ENCODE measurements at regions not wholly inside any gene's neighbourhood (a gene's known extent, or its start where the extent isn't known, plus 50 kb on each side); places are given as distances from the start of the nearest gene placed in this dataset.

- DNase-seq = no peak
These were observed 1561.5 kb downstream of the MRPL39 start for GRCh38 chr21:24045775-24046215.

- DNase-seq = no peak
These were observed 1561.9 kb downstream of the MRPL39 start for GRCh38 chr21:24045373-24045772.

GRCh38 chr21:24042687-24043086 is 1564.6 kb downstream of the MRPL39 start:
- DNase-seq = no peak

- DNase-seq = no peak
These were observed 1574.5 kb downstream of the MRPL39 start for GRCh38 chr21:24032709-24033232.

GRCh38 chr21:24027396-24027795 is 1579.9 kb downstream of the MRPL39 start:
- no peak for DNase-seq

GRCh38 chr21:24025101-24025500 is 1582.2 kb downstream of the MRPL39 start:
- no peak for DNase-seq

- DNase-seq = no peak
These were observed 1583.3 kb downstream of the MRPL39 start for GRCh38 chr21:24023936-24024335.

- no peak for DNase-seq
These were observed 1583.9 kb downstream of the MRPL39 start for GRCh38 chr21:24023402-24023801.

- DNase-seq = no peak
These were observed 1592.9 kb downstream of the MRPL39 start for GRCh38 chr21:24014381-24014780.

- no peak for DNase-seq
These were observed 1596.2 kb downstream of the MRPL39 start for GRCh38 chr21:24011087-24011486.

GRCh38 chr21:24007592-24007991 is 1599.7 kb downstream of the MRPL39 start:
- DNase-seq = no peak

GRCh38 chr21:23986987-23987386 is 1620.3 kb downstream of the MRPL39 start:
- DNase-seq = no peak

GRCh38 chr21:23986214-23986613 is 1621.1 kb downstream of the MRPL39 start:
- DNase-seq = no peak

- no peak for DNase-seq
These were observed 1624.7 kb downstream of the MRPL39 start for GRCh38 chr21:23982546-23982945.

GRCh38 chr21:23977971-23978370 is 1629.3 kb downstream of the MRPL39 start:
- DNase-seq = no peak

- no peak for DNase-seq
These were observed 1638.3 kb downstream of the MRPL39 start for GRCh38 chr21:23968722-23969647.

- no peak for DNase-seq
These were observed 1639.3 kb downstream of the MRPL39 start for GRCh38 chr21:23968008-23968407.

- no peak for DNase-seq
These were observed 1643.8 kb downstream of the MRPL39 start for GRCh38 chr21:23963454-23963853.

GRCh38 chr21:23960769-23961168 is 1646.5 kb downstream of the MRPL39 start:
- no peak for DNase-seq

- DNase-seq = no peak
These were observed 1652.0 kb downstream of the MRPL39 start for GRCh38 chr21:23955135-23955843.

GRCh38 chr21:23952269-23952668 is 1655.0 kb downstream of the MRPL39 start:
- no peak for DNase-seq

- no peak for DNase-seq
These were observed 1656.0 kb downstream of the MRPL39 start for GRCh38 chr21:23951251-23951650.

GRCh38 chr21:23950344-23950743 is 1656.9 kb downstream of the MRPL39 start:
- DNase-seq = no peak

- no peak for DNase-seq
These were observed 1657.8 kb downstream of the MRPL39 start for GRCh38 chr21:23949493-23949892.

Data from 8988T (cell line).